Endothelial cell of umbilical vein (primary cell): ENCODE measurements at regions not wholly inside any gene's neighbourhood (a gene's known extent, or its start where the extent isn't known, plus 50 kb on each side); places are given as distances from the start of the nearest gene placed in this dataset.

ENCODE experiments used
- FOS ChIP-seq: IDR thresholded peaks from 2 replicates; pipeline ENCODE4 v1.6.1; 2011; ENCODE audit warnings: mild to moderate bottlenecking, low read length, moderate library complexity, borderline replicate concordance; ENCODE audit not compliant: insufficient read depth
- GATA2 ChIP-seq: IDR thresholded peaks from 2 replicates; pipeline ENCODE4 v1.7.0; 2011; ENCODE audit warnings: low read depth, mild to moderate bottlenecking, moderate library complexity, mixed read lengths, low read length; ENCODE audit not compliant: insufficient read length, insufficient read depth
- MYC ChIP-seq: IDR thresholded peaks from one replicate; pipeline ENCODE4 v1.6.1; 2011; ENCODE audit warnings: mild to moderate bottlenecking, low read depth, low read length
- POLR2A ChIP-seq: IDR thresholded peaks from 2 replicates; pipeline ENCODE4 v1.6.1; 2012; ENCODE audit warnings: low read depth, mild to moderate bottlenecking, control low read depth, low read length
- POLR2AphosphoS5 ChIP-seq: IDR thresholded peaks from 2 replicates; pipeline ENCODE4 v1.6.1; 2012; ENCODE audit warnings: low read depth, mild to moderate bottlenecking, control low read depth, low read length, moderate library complexity; ENCODE audit not compliant: insufficient read depth
- TF ChIP-seq, protein P1 (sequence below), 2 donors: IDR thresholded peaks; 1 replicate in 1 of 2; 2 replicates in 1 of 2; pipeline ENCODE4 v1.5.1; 2011; ENCODE audit warnings: low read length in 2 of 2, mild to moderate bottlenecking in 2 of 2, moderate library complexity in 2 of 2, control low read depth in 1 of 2, inconsistent platforms in 1 of 2, low read depth in 1 of 2; ENCODE audit not compliant: insufficient read depth in 1 of 2; ENCODE audit errors: extremely low read depth in 1 of 2
- TF ChIP-seq, protein P2 (sequence below): IDR thresholded peaks from 2 replicates; pipeline ENCODE4 v1.6.1; 2011; ENCODE audit not compliant: insufficient read depth, insufficient read length

DNA sequence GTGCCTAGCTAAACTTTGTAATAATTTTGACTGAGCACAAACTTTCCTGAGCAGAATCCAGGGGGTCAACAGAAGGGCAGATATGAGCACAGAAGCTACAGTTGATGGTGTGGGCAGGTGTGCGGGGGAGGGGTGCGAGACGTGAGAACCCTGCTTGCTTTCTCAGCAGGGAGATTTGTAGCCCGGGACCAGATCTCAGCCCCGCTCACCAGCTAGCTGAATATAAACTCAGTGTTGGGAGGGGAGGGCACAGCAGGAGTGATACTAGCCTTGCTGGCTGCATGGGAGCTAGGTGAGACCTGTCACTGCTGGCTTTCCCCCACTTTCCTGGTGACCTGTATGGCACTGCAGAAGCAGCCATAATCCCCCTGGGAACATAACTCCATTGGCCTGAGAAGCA is 83.4 kb downstream of the CLDN1 start:
- TF ChIP-seq MYC = no peak
- TF ChIP-seq, protein P1, sequence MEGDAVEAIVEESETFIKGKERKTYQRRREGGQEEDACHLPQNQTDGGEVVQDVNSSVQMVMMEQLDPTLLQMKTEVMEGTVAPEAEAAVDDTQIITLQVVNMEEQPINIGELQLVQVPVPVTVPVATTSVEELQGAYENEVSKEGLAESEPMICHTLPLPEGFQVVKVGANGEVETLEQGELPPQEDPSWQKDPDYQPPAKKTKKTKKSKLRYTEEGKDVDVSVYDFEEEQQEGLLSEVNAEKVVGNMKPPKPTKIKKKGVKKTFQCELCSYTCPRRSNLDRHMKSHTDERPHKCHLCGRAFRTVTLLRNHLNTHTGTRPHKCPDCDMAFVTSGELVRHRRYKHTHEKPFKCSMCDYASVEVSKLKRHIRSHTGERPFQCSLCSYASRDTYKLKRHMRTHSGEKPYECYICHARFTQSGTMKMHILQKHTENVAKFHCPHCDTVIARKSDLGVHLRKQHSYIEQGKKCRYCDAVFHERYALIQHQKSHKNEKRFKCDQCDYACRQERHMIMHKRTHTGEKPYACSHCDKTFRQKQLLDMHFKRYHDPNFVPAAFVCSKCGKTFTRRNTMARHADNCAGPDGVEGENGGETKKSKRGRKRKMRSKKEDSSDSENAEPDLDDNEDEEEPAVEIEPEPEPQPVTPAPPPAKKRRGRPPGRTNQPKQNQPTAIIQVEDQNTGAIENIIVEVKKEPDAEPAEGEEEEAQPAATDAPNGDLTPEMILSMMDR (IDR thresholded peaks at IDR 0.05; ENCODE audit: extremely low read depth in 1 of 2, insufficient read depth in 1 of 2, low read depth in 1 of 2, low read length in 2 of 2) = no peak
- TF ChIP-seq POLR2AphosphoS5 = no peak
- no peak for TF ChIP-seq FOS
- TF ChIP-seq POLR2A = no peak
- TF ChIP-seq, protein P2, sequence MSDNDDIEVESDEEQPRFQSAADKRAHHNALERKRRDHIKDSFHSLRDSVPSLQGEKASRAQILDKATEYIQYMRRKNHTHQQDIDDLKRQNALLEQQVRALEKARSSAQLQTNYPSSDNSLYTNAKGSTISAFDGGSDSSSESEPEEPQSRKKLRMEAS = no peak
- no peak for TF ChIP-seq GATA2
